ENCODE measurements at regions not wholly inside any gene's neighbourhood (a gene's known extent, or its start where the extent isn't known, plus 50 kb on each side); places are given as distances from the start of the nearest gene placed in this dataset.

DNA sequence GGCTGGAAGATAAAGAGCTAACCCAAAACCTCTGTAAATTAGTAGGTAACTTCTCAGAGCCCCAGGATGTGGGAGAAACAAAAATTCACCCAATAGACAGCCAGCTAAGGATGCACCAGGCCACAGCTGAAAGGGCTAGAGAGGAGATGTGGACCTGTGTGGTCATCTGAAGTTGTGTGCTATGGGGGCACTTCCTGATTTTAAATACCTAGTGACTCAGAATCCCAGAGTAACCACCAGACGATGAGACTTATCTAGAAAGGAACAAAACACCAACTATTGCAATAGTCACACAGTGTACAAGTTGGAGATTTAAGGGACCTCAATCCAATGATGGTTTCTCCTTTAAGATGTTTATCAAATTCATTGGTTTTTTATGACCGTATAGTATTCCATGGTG lies 408.3 kb upstream of the ANKRD30A start:
- no peak overlapping the region for H3K27ac ChIP-seq (ENCODE audit: insufficient read depth, low read length, poor library complexity, severe bottlenecking)
- H3K4me3 ChIP-seq (ENCODE audit: insufficient read depth, low read depth, low read length, poor library complexity, severe bottlenecking), result no peak overlapping the region
- no peak for DNase-seq
- H3K36me3 ChIP-seq (ENCODE audit: control insufficient read depth, insufficient read depth, low read length), result no peaks in the 10 kb centered on the region
- H3K9me3 ChIP-seq (ENCODE audit: control insufficient read depth, low read length), result no peaks in the 10 kb centered on the region
- H3K4me1 ChIP-seq (ENCODE audit: control insufficient read depth, insufficient read depth, low read length, poor library complexity, severe bottlenecking), result no peaks in the 10 kb centered on the region
- H3K27me3 ChIP-seq (replicated peaks; ENCODE audit: control insufficient read depth, insufficient read depth, low read length, poor library complexity, severe bottlenecking), result no peaks in the 10 kb centered on the region

DNA sequence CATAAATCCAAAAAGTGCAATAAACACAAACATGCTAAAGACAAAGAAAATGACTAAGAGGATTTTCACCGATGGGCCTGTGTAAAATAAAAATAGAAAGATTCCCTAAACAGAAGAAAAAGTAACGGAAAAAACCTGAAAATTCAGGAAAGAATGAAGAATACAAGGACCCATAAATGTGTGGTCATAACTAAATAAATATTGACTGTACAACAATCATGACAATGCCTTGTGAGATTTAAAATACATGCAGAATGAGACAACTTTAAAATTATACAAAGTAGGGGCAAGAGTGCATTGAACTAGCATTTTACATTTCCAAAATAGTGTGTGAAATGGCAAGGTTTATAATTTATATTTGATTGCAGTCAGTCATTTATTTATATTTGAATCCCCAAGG lies 409.1 kb upstream of the ANKRD30A start:
- Histone ChIP-seq H3K27me3 (replicated peaks; ENCODE audit: control insufficient read depth, insufficient read depth, low read length, poor library complexity, severe bottlenecking) (no peaks in the 10 kb centered on the region), H3K4me1 (ENCODE audit: control insufficient read depth, insufficient read depth, low read length, poor library complexity, severe bottlenecking) (no peaks in the 10 kb centered on the region), H3K9me3 (ENCODE audit: control insufficient read depth, low read length) (no peaks in the 10 kb centered on the region), H3K36me3 (ENCODE audit: control insufficient read depth, insufficient read depth, low read length) (no peaks in the 10 kb centered on the region), H3K27ac (ENCODE audit: insufficient read depth, low read length, poor library complexity, severe bottlenecking) (no peak overlapping the region), H3K4me3 (ENCODE audit: insufficient read depth, low read depth, low read length, poor library complexity, severe bottlenecking) (no peak overlapping the region)
- DNase-seq, result no peak

DNA sequence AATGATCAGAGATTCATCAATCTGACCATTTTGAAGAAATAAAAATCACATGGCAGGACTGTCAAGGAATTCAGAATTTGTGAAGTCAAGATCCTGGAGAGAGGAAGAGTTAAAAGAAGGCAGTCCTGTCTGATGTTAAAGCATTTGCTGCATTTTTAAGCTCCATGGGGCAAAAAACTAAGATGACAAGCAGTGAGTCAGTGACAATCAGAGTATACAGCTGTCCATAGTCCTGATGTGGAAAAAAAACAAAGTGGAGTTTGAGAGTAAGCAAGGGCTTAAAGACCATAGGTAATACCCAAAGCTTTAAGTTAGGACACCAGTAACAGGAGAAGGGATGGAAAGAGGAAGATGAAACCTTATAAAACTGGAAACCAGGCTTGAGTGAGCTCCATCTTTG lies 412.7 kb upstream of the ANKRD30A start:
- Histone ChIP-seq H3K4me3 (ENCODE audit: insufficient read depth, low read depth, low read length, poor library complexity, severe bottlenecking) (no peak overlapping the region), H3K4me1 (ENCODE audit: control insufficient read depth, insufficient read depth, low read length, poor library complexity, severe bottlenecking) (no peaks in the 10 kb centered on the region), H3K36me3 (ENCODE audit: control insufficient read depth, insufficient read depth, low read length) (no peaks in the 10 kb centered on the region), H3K27ac (ENCODE audit: insufficient read depth, low read length, poor library complexity, severe bottlenecking) (no peak overlapping the region), H3K27me3 (replicated peaks; ENCODE audit: control insufficient read depth, insufficient read depth, low read length, poor library complexity, severe bottlenecking) (no peaks in the 10 kb centered on the region), H3K9me3 (ENCODE audit: control insufficient read depth, low read length) (no peaks in the 10 kb centered on the region)
- DNase-seq, result no peak

- Histone ChIP-seq H3K36me3 (ENCODE audit: control insufficient read depth, insufficient read depth, low read length) (no peaks in the 10 kb centered on the region), H3K4me3 (ENCODE audit: insufficient read depth, low read depth, low read length, poor library complexity, severe bottlenecking) (no peak overlapping the region), H3K9me3 (ENCODE audit: control insufficient read depth, low read length) (no peaks in the 10 kb centered on the region), H3K27me3 (replicated peaks; ENCODE audit: control insufficient read depth, insufficient read depth, low read length, poor library complexity, severe bottlenecking) (no peaks in the 10 kb centered on the region), H3K27ac (ENCODE audit: insufficient read depth, low read length, poor library complexity, severe bottlenecking) (no peak overlapping the region), H3K4me1 (ENCODE audit: control insufficient read depth, insufficient read depth, low read length, poor library complexity, severe bottlenecking) (no peaks in the 10 kb centered on the region)
- no peak for DNase-seq
Observed at GRCh38 chr10:36711361-36711760, 414.0 kb upstream of the ANKRD30A start.

GRCh38 chr10:36704124-36704523 lies 421.3 kb upstream of the ANKRD30A start:
- no peaks in the 10 kb centered on the region for H3K4me1 ChIP-seq (ENCODE audit: control insufficient read depth, insufficient read depth, low read length, poor library complexity, severe bottlenecking)
- H3K27me3 ChIP-seq (replicated peaks; ENCODE audit: control insufficient read depth, insufficient read depth, low read length, poor library complexity, severe bottlenecking), result no peaks in the 10 kb centered on the region
- H3K27ac ChIP-seq (ENCODE audit: insufficient read depth, low read length, poor library complexity, severe bottlenecking), result no peak overlapping the region
- H3K4me3 ChIP-seq (ENCODE audit: insufficient read depth, low read depth, low read length, poor library complexity, severe bottlenecking), result no peak overlapping the region
- no peak for DNase-seq
- no peaks in the 10 kb centered on the region for H3K9me3 ChIP-seq (ENCODE audit: control insufficient read depth, low read length)
- H3K36me3 ChIP-seq (ENCODE audit: control insufficient read depth, insufficient read depth, low read length), result no peaks in the 10 kb centered on the region

GRCh38 chr10:36703179-36703578 lies 422.2 kb upstream of the ANKRD30A start:
- no peaks in the 10 kb centered on the region for H3K27me3 ChIP-seq (replicated peaks; ENCODE audit: control insufficient read depth, insufficient read depth, low read length, poor library complexity, severe bottlenecking)
- DNase-seq, result no peak
- no peak overlapping the region for H3K4me3 ChIP-seq (ENCODE audit: insufficient read depth, low read depth, low read length, poor library complexity, severe bottlenecking)

GRCh38 chr10:36700123-36700522 lies 425.3 kb upstream of the ANKRD30A start:
- H3K4me3 ChIP-seq (ENCODE audit: insufficient read depth, low read depth, low read length, poor library complexity, severe bottlenecking), result no peak overlapping the region
- H3K36me3 ChIP-seq (ENCODE audit: control insufficient read depth, insufficient read depth, low read length), result no peaks in the 10 kb centered on the region
- no peaks in the 10 kb centered on the region for H3K9me3 ChIP-seq (ENCODE audit: control insufficient read depth, low read length)
- H3K27me3 ChIP-seq (replicated peaks; ENCODE audit: control insufficient read depth, insufficient read depth, low read length, poor library complexity, severe bottlenecking), result no peaks in the 10 kb centered on the region
- H3K4me1 ChIP-seq (ENCODE audit: control insufficient read depth, insufficient read depth, low read length, poor library complexity, severe bottlenecking), result no peaks in the 10 kb centered on the region
- no peak overlapping the region for H3K27ac ChIP-seq (ENCODE audit: insufficient read depth, low read length, poor library complexity, severe bottlenecking)
- DNase-seq, result no peak

More at GRCh38 chr10:36703179-36703578, 422.2 kb upstream of the ANKRD30A start:
- Histone ChIP-seq H3K4me1 (ENCODE audit: control insufficient read depth, insufficient read depth, low read length, poor library complexity, severe bottlenecking) (no peaks in the 10 kb centered on the region), H3K27ac (ENCODE audit: insufficient read depth, low read length, poor library complexity, severe bottlenecking) (no peak overlapping the region), H3K9me3 (ENCODE audit: control insufficient read depth, low read length) (no peaks in the 10 kb centered on the region), H3K36me3 (ENCODE audit: control insufficient read depth, insufficient read depth, low read length) (no peaks in the 10 kb centered on the region)

GRCh38 chr10:36692759-36693158 lies 432.6 kb upstream of the ANKRD30A start:
- Histone ChIP-seq H3K36me3 (ENCODE audit: control insufficient read depth, insufficient read depth, low read length) (no peaks in the 10 kb centered on the region), H3K4me3 (ENCODE audit: insufficient read depth, low read depth, low read length, poor library complexity, severe bottlenecking) (no peak overlapping the region), H3K9me3 (ENCODE audit: control insufficient read depth, low read length) (no peaks in the 10 kb centered on the region), H3K27ac (ENCODE audit: insufficient read depth, low read length, poor library complexity, severe bottlenecking) (no peak overlapping the region), H3K27me3 (replicated peaks; ENCODE audit: control insufficient read depth, insufficient read depth, low read length, poor library complexity, severe bottlenecking) (no peaks in the 10 kb centered on the region), H3K4me1 (ENCODE audit: control insufficient read depth, insufficient read depth, low read length, poor library complexity, severe bottlenecking) (no peaks in the 10 kb centered on the region)
- DNase-seq, result no peak

GRCh38 chr10:36688717-36689116 lies 436.7 kb upstream of the ANKRD30A start:
- no peak overlapping the region for H3K27ac ChIP-seq (ENCODE audit: insufficient read depth, low read length, poor library complexity, severe bottlenecking)
- no peaks in the 10 kb centered on the region for H3K36me3 ChIP-seq (ENCODE audit: control insufficient read depth, insufficient read depth, low read length)
- H3K4me1 ChIP-seq (ENCODE audit: control insufficient read depth, insufficient read depth, low read length, poor library complexity, severe bottlenecking), result no peaks in the 10 kb centered on the region
- H3K27me3 ChIP-seq (replicated peaks; ENCODE audit: control insufficient read depth, insufficient read depth, low read length, poor library complexity, severe bottlenecking), result no peaks in the 10 kb centered on the region
- no peaks in the 10 kb centered on the region for H3K9me3 ChIP-seq (ENCODE audit: control insufficient read depth, low read length)
- H3K4me3 ChIP-seq (ENCODE audit: insufficient read depth, low read depth, low read length, poor library complexity, severe bottlenecking), result no peak overlapping the region
- DNase-seq, result no peak

DNA sequence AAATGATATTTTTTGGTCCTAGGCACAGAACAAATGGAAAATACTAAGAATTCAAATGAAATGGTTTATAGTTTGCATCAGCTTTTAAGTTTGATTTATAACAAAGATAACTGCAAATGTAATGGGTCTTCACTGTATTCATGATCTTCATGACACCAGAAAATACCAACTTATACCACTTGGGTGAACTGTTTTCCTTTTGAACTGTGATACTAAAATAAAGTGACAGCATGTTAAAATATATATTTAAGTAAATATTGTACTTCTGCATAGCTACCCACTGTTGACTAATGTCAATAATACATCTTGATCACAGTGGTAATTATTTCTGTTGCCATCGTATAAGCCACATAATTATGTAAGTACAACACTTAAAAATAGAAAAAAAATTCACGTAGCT lies 442.0 kb upstream of the ANKRD30A start:
- no peak overlapping the region for H3K4me3 ChIP-seq (ENCODE audit: insufficient read depth, low read depth, low read length, poor library complexity, severe bottlenecking)

More for the DNA sequence above, 442.0 kb upstream of the ANKRD30A start:
- DNase-seq, result no peak
- no peak overlapping the region for H3K27ac ChIP-seq (ENCODE audit: insufficient read depth, low read length, poor library complexity, severe bottlenecking)
- no peaks in the 10 kb centered on the region for H3K4me1 ChIP-seq (ENCODE audit: control insufficient read depth, insufficient read depth, low read length, poor library complexity, severe bottlenecking)
- no peaks in the 10 kb centered on the region for H3K9me3 ChIP-seq (ENCODE audit: control insufficient read depth, low read length)
- no peaks in the 10 kb centered on the region for H3K27me3 ChIP-seq (replicated peaks; ENCODE audit: control insufficient read depth, insufficient read depth, low read length, poor library complexity, severe bottlenecking)
- no peaks in the 10 kb centered on the region for H3K36me3 ChIP-seq (ENCODE audit: control insufficient read depth, insufficient read depth, low read length)

Measured in effector memory CD4-positive, alpha-beta T cell (primary cell).